ENCODE measurements at regions not wholly inside any gene's neighbourhood (a gene's known extent, or its start where the extent isn't known, plus 50 kb on each side); places are given as distances from the start of the nearest gene placed in this dataset.
"Not testable (repeated sequence)": the region's sequence is repeated elsewhere in the genome, so short reads cannot be mapped to it uniquely, and the experiment has no call there.

GRCh38 chr2:146997488-146997887 lies 847.3 kb upstream of the ACVR2A start:
- DNase-seq, result no peak

- no peak for DNase-seq
Observed at GRCh38 chr2:146994246-146994645, 850.6 kb upstream of the ACVR2A start.

- DNase-seq, result no peak
Observed at GRCh38 chr2:146992466-146992865, 852.4 kb upstream of the ACVR2A start.

- DNase-seq, result peak; percentile 51
Observed at GRCh38 chr2:146992057-146992456, 852.8 kb upstream of the ACVR2A start.

- peak; percentile 76 for DNase-seq
Observed at GRCh38 chr2:146990311-146991054, 854.3 kb upstream of the ACVR2A start.

- DNase-seq, result no peak
Observed at GRCh38 chr2:146989741-146990140, 855.1 kb upstream of the ACVR2A start.

GRCh38 chr2:146987996-146988395 lies 856.8 kb upstream of the ACVR2A start:
- no peak for DNase-seq

GRCh38 chr2:146986161-146986560 lies 858.7 kb upstream of the ACVR2A start:
- DNase-seq, result peak; percentile 30

- DNase-seq, result no peak
Observed at GRCh38 chr2:146985753-146986152, 859.1 kb upstream of the ACVR2A start.

- no peak for DNase-seq
Observed at GRCh38 chr2:146984014-146984413, 860.8 kb upstream of the ACVR2A start.

GRCh38 chr2:146982393-146982846 lies 862.4 kb upstream of the ACVR2A start:
- peak; percentile 90 for DNase-seq

GRCh38 chr2:146981921-146982320 lies 862.9 kb upstream of the ACVR2A start:
- peak; percentile 59 for DNase-seq

- no peak for DNase-seq
Observed at GRCh38 chr2:146979746-146980145, 865.1 kb upstream of the ACVR2A start.

GRCh38 chr2:146978577-146979555 lies 866.0 kb upstream of the ACVR2A start:
- peak; percentile 55 for DNase-seq

- not testable (repeated sequence) for DNase-seq
Observed at GRCh38 chr2:146970981-146971380, 873.8 kb upstream of the ACVR2A start.

GRCh38 chr2:146969703-146970102 lies 875.1 kb upstream of the ACVR2A start:
- DNase-seq, result peak; percentile 4

- DNase-seq, result no peak
Observed at GRCh38 chr2:146964494-146964893, 880.3 kb upstream of the ACVR2A start.

GRCh38 chr2:146954544-146954943 lies 890.3 kb upstream of the ACVR2A start:
- no peak for DNase-seq

- no peak for DNase-seq
Observed at GRCh38 chr2:146952696-146953095, 892.1 kb upstream of the ACVR2A start.

- DNase-seq, result no peak
Observed at GRCh38 chr2:146950911-146951310, 893.9 kb upstream of the ACVR2A start.

- no peak for DNase-seq
Observed at GRCh38 chr2:146950361-146950760, 894.5 kb upstream of the ACVR2A start.

GRCh38 chr2:146949400-146949799 lies 895.4 kb upstream of the ACVR2A start:
- no peak for DNase-seq

- DNase-seq, result no peak
Observed at GRCh38 chr2:146944601-146945000, 900.2 kb upstream of the ACVR2A start.

All from fibroblast of skin of right biceps (primary cell).